HEK293 (cell line): ENCODE measurements at regions not wholly inside any gene's neighbourhood (a gene's known extent, or its start where the extent isn't known, plus 50 kb on each side); places are given as distances from the start of the nearest gene placed in this dataset.

Experiments used
- CTCF ChIA-PET: fragments of 350-600 bp; formaldehyde crosslinking; extraction: SDS; loops from one replicate; lab custom pipeline; 2021; ENCODE audit warnings: antibody characterized with exemption; lab: Yijun Ruan, JAX
- POLR2A ChIA-PET: fragments of 300-600 bp; formaldehyde crosslinking; extraction: SDS; loops from one replicate; lab custom pipeline; 2020; ENCODE audit warnings: antibody characterized with exemption, inconsistent platforms; lab: Yijun Ruan, JAX
- H3K27ac ChIP-seq: fragments of 200-500 bp; sonication (Bioruptor generic); 2 replicates; pipeline ENCODE4 v1.5.1; 2014; ENCODE audit warnings: low read depth, low read length, control low read depth, inconsistent platforms; ENCODE audit errors: extremely low read depth
- H3K36me3 ChIP-seq, 2 experiments: fragments of 200-500 bp in 1 of 2; sonication (Bioruptor generic) in 1 of 2; 1 replicate in 1 of 2; 2 replicates in 1 of 2; pipeline ENCODE4 v1.5.1; 2014 to 2017; ENCODE audit warnings: inconsistent platforms in 2 of 2, low read length in 2 of 2; ENCODE audit not compliant: control insufficient read depth in 2 of 2, insufficient read depth in 1 of 2
- H3K4me1 ChIP-seq: fragments of 200-500 bp; sonication (Bioruptor generic); 2 replicates; pipeline ENCODE4 v1.5.1; 2014; ENCODE audit warnings: mild to moderate bottlenecking, low read length, inconsistent platforms; ENCODE audit not compliant: control insufficient read depth, insufficient read depth
- H3K4me3 ChIP-seq: 2 replicates; pipeline ENCODE4 v1.5.1; 2011; ENCODE audit warnings: low read depth, mild to moderate bottlenecking, control low read depth, low read length, moderate library complexity
- H3K9me3 ChIP-seq: fragments of 200-500 bp; sonication (Bioruptor generic); 2 replicates; pipeline ENCODE4 v1.5.1; 2014; ENCODE audit warnings: low read depth, low read length, inconsistent platforms; ENCODE audit not compliant: control insufficient read depth, insufficient read depth
- FEZF1 ChIP-seq: fragments of 450-650 bp; formaldehyde crosslinking; IDR thresholded peaks from 2 replicates; pipeline ENCODE4 v1.5.1; 2016; ENCODE audit warnings: missing biosample characterization, missing genetic modification characterization
- KLF8 ChIP-seq: fragments of 450-650 bp; formaldehyde crosslinking; IDR thresholded peaks from 2 replicates; pipeline ENCODE4 v1.5.1; 2016; ENCODE audit warnings: missing biosample characterization, missing genetic modification characterization
- SCRT1 ChIP-seq: fragments of 450-650 bp; formaldehyde crosslinking; IDR thresholded peaks from 2 replicates; pipeline ENCODE4 v1.5.1; 2016; ENCODE audit warnings: missing biosample characterization, missing genetic modification characterization, borderline replicate concordance
- SCRT2 ChIP-seq: fragments of 450-650 bp; formaldehyde crosslinking; IDR thresholded peaks from 2 replicates; pipeline ENCODE4 v1.5.1; 2016; ENCODE audit warnings: missing biosample characterization, missing genetic modification characterization
- SP7 ChIP-seq: fragments of 450-650 bp; formaldehyde crosslinking; IDR thresholded peaks from 2 replicates; pipeline ENCODE4 v1.5.1; 2016; ENCODE audit warnings: missing biosample characterization, missing genetic modification characterization
- TRIM28 ChIP-seq: IDR thresholded peaks from 2 replicates; pipeline ENCODE4 v1.6.1; 2011; ENCODE audit warnings: low read length, control low read depth, borderline replicate concordance
- YY1 ChIP-seq: fragments of 450-650 bp; formaldehyde crosslinking; IDR thresholded peaks from 2 replicates; pipeline ENCODE4 v1.5.1; 2018; ENCODE audit warnings: missing biosample characterization, missing genetic modification characterization
- ZBTB21 ChIP-seq: fragments of 450-650 bp; formaldehyde crosslinking; IDR thresholded peaks from 2 replicates; pipeline ENCODE4 v1.5.1; 2017; ENCODE audit warnings: missing biosample characterization, missing genetic modification characterization
- ZBTB8A ChIP-seq: fragments of 450-650 bp; formaldehyde crosslinking; IDR thresholded peaks from 2 replicates; pipeline ENCODE4 v1.5.1; 2016; ENCODE audit warnings: missing biosample characterization, missing genetic modification characterization
- ZEB2 ChIP-seq: fragments of 450-650 bp; formaldehyde crosslinking; IDR thresholded peaks from 2 replicates; pipeline ENCODE4 v1.5.1; 2016; ENCODE audit warnings: missing biosample characterization, missing genetic modification characterization
- ZNF157 ChIP-seq: fragments of 450-650 bp; formaldehyde crosslinking; IDR thresholded peaks from 2 replicates; pipeline ENCODE4 v1.5.1; 2016; ENCODE audit warnings: missing biosample characterization, missing genetic modification characterization
- ZNF24 ChIP-seq: fragments of 450-650 bp; formaldehyde crosslinking; IDR thresholded peaks from 2 replicates; pipeline ENCODE4 v1.5.1; 2016; ENCODE audit warnings: missing biosample characterization, missing genetic modification characterization
- ZNF266 ChIP-seq: fragments of 450-650 bp; formaldehyde crosslinking; IDR thresholded peaks from 2 replicates; pipeline ENCODE4 v1.5.1; 2016; ENCODE audit warnings: missing biosample characterization, missing genetic modification characterization, low read depth
- ZNF292 ChIP-seq: fragments of 450-650 bp; formaldehyde crosslinking; IDR thresholded peaks from 2 replicates; pipeline ENCODE4 v1.5.1; 2016; ENCODE audit warnings: low read depth, missing biosample characterization, missing genetic modification characterization, borderline replicate concordance
- ZNF48 ChIP-seq: fragments of 450-650 bp; formaldehyde crosslinking; IDR thresholded peaks from 2 replicates; pipeline ENCODE4 v1.5.1; 2016; ENCODE audit warnings: missing biosample characterization, missing genetic modification characterization
- ZNF561 ChIP-seq: fragments of 450-650 bp; IDR thresholded peaks from 2 replicates; pipeline ENCODE4 v1.5.1; 2018; ENCODE audit warnings: missing biosample characterization, missing genetic modification characterization, borderline replicate concordance
- ZNF610 ChIP-seq: fragments of 450-650 bp; formaldehyde crosslinking; IDR thresholded peaks from 2 replicates; pipeline ENCODE4 v1.5.1; 2016; ENCODE audit warnings: missing biosample characterization, missing genetic modification characterization, borderline replicate concordance
- ZNF621 ChIP-seq: fragments of 450-650 bp; formaldehyde crosslinking; IDR thresholded peaks from 2 replicates; pipeline ENCODE4 v1.5.1; 2017; ENCODE audit warnings: missing biosample characterization, missing genetic modification characterization
- ZNF664 ChIP-seq: fragments of 450-650 bp; formaldehyde crosslinking; IDR thresholded peaks from 2 replicates; pipeline ENCODE4 v1.5.1; 2016; ENCODE audit warnings: missing biosample characterization, missing genetic modification characterization
- ZNF843 ChIP-seq: fragments of 450-650 bp; formaldehyde crosslinking; IDR thresholded peaks from 2 replicates; pipeline ENCODE4 v1.5.1; 2016; ENCODE audit warnings: missing biosample characterization, missing genetic modification characterization
- ZSCAN30 ChIP-seq: fragments of 450-650 bp; IDR thresholded peaks from 2 replicates; pipeline ENCODE4 v1.5.1; 2018; ENCODE audit warnings: missing biosample characterization, mild to moderate bottlenecking, missing genetic modification characterization, moderate library complexity
- ZXDB ChIP-seq: fragments of 450-650 bp; formaldehyde crosslinking; IDR thresholded peaks from 2 replicates; pipeline ENCODE4 v1.5.1; 2016; ENCODE audit warnings: missing biosample characterization, missing genetic modification characterization
- TF ChIP-seq, protein P1 (sequence below): fragments of 450-650 bp; formaldehyde crosslinking; IDR thresholded peaks from 2 replicates; pipeline ENCODE4 v1.5.1; 2017; ENCODE audit warnings: missing biosample characterization, missing genetic modification characterization
- TF ChIP-seq, protein P2 (sequence below): fragments of 450-650 bp; formaldehyde crosslinking; IDR thresholded peaks from 2 replicates; pipeline ENCODE4 v1.5.1; 2016; ENCODE audit warnings: missing biosample characterization, missing genetic modification characterization
- TF ChIP-seq, protein P3 (sequence below): fragments of 450-650 bp; IDR thresholded peaks from 2 replicates; pipeline ENCODE4 v1.5.1; 2018; ENCODE audit warnings: missing biosample characterization, mild to moderate bottlenecking, missing genetic modification characterization
- TF ChIP-seq, protein P4 (sequence below): fragments of 450-650 bp; formaldehyde crosslinking; IDR thresholded peaks from 2 replicates; pipeline ENCODE4 v1.5.1; 2017; ENCODE audit warnings: missing biosample characterization, missing genetic modification characterization
- TF ChIP-seq, protein P5 (sequence below): fragments of 450-650 bp; formaldehyde crosslinking; IDR thresholded peaks from 2 replicates; pipeline ENCODE4 v1.5.1; 2016; ENCODE audit warnings: missing biosample characterization, missing genetic modification characterization
- TF ChIP-seq, protein P6 (sequence below): fragments of 450-650 bp; formaldehyde crosslinking; IDR thresholded peaks from 2 replicates; pipeline ENCODE4 v1.5.1; 2016; ENCODE audit warnings: missing biosample characterization, missing genetic modification characterization

DNA sequence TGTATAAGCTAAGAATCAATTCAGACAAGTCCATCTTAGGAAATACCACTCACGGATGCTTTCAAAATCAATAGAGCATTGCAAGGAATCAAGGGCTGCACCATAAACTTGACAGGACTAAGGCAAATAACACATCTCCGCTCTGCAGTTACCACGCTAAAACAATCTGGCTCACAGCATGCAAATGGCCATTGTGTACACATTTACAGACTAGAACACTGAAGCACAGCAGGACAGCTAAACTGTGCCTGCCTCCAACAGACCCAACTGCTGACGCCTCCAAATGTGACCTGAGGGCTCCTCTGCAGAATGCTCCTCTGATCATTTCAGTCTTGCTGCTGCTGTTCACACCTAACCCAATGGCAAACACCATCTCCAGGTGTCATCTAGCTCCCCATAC lies 104.3 kb downstream of the MEX3B start (continued):
- TF ChIP-seq ZEB2 (peak; percentile 49; the same call in 1 of the 2 replicates), SCRT2 (tag by site-specific recombination) (peak; percentile 97), ZNF610 (peak; percentile 58; the same call in 1 of the 2 replicates), ZBTB8A (tag by site-specific recombination) (peak; percentile 58), ZNF48 (tag by site-specific recombination) (no peak), SP7 (tag by site-specific recombination) (peak; percentile 91), YY1 (tag by site-specific recombination) (no peak; the same call in 1 of the 2 replicates), ZNF843 (tag by site-specific recombination) (peak; percentile 85), SCRT1 (peak; percentile 97), TRIM28 (peak; percentile 36; the same call in 1 of the 2 replicates), ZNF24 (tag by site-specific recombination) (peak; percentile 41; the same call in 1 of the 2 replicates), ZNF266 (tag by site-specific recombination) (no peak), ZSCAN30 (tag by site-specific recombination) (peak; percentile 87), ZNF561 (tag by site-specific recombination) (peak; percentile 30; the same call in 1 of the 2 replicates)
- TF ChIP-seq, protein P1, sequence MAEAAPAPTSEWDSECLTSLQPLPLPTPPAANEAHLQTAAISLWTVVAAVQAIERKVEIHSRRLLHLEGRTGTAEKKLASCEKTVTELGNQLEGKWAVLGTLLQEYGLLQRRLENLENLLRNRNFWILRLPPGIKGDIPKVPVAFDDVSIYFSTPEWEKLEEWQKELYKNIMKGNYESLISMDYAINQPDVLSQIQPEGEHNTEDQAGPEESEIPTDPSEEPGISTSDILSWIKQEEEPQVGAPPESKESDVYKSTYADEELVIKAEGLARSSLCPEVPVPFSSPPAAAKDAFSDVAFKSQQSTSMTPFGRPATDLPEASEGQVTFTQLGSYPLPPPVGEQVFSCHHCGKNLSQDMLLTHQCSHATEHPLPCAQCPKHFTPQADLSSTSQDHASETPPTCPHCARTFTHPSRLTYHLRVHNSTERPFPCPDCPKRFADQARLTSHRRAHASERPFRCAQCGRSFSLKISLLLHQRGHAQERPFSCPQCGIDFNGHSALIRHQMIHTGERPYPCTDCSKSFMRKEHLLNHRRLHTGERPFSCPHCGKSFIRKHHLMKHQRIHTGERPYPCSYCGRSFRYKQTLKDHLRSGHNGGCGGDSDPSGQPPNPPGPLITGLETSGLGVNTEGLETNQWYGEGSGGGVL (tag by site-specific recombination), result no peak
- TF ChIP-seq, protein P2, sequence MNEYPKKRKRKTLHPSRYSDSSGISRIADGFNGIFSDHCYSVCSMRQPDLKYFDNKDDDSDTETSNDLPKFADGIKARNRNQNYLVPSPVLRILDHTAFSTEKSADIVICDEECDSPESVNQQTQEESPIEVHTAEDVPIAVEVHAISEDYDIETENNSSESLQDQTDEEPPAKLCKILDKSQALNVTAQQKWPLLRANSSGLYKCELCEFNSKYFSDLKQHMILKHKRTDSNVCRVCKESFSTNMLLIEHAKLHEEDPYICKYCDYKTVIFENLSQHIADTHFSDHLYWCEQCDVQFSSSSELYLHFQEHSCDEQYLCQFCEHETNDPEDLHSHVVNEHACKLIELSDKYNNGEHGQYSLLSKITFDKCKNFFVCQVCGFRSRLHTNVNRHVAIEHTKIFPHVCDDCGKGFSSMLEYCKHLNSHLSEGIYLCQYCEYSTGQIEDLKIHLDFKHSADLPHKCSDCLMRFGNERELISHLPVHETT (tag by site-specific recombination), result 0 out of 2 replicates have a peak, but pooled peaks have one; percentile 23
- TF ChIP-seq, protein P3, sequence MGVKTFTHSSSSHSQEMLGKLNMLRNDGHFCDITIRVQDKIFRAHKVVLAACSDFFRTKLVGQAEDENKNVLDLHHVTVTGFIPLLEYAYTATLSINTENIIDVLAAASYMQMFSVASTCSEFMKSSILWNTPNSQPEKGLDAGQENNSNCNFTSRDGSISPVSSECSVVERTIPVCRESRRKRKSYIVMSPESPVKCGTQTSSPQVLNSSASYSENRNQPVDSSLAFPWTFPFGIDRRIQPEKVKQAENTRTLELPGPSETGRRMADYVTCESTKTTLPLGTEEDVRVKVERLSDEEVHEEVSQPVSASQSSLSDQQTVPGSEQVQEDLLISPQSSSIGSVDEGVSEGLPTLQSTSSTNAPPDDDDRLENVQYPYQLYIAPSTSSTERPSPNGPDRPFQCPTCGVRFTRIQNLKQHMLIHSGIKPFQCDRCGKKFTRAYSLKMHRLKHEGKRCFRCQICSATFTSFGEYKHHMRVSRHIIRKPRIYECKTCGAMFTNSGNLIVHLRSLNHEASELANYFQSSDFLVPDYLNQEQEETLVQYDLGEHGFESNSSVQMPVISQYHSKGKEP (tag by site-specific recombination), result peak; percentile 93
- TF ChIP-seq, protein P4, sequence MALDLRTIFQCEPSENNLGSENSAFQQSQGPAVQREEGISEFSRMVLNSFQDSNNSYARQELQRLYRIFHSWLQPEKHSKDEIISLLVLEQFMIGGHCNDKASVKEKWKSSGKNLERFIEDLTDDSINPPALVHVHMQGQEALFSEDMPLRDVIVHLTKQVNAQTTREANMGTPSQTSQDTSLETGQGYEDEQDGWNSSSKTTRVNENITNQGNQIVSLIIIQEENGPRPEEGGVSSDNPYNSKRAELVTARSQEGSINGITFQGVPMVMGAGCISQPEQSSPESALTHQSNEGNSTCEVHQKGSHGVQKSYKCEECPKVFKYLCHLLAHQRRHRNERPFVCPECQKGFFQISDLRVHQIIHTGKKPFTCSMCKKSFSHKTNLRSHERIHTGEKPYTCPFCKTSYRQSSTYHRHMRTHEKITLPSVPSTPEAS (tag by site-specific recombination), result no peak

DNA sequence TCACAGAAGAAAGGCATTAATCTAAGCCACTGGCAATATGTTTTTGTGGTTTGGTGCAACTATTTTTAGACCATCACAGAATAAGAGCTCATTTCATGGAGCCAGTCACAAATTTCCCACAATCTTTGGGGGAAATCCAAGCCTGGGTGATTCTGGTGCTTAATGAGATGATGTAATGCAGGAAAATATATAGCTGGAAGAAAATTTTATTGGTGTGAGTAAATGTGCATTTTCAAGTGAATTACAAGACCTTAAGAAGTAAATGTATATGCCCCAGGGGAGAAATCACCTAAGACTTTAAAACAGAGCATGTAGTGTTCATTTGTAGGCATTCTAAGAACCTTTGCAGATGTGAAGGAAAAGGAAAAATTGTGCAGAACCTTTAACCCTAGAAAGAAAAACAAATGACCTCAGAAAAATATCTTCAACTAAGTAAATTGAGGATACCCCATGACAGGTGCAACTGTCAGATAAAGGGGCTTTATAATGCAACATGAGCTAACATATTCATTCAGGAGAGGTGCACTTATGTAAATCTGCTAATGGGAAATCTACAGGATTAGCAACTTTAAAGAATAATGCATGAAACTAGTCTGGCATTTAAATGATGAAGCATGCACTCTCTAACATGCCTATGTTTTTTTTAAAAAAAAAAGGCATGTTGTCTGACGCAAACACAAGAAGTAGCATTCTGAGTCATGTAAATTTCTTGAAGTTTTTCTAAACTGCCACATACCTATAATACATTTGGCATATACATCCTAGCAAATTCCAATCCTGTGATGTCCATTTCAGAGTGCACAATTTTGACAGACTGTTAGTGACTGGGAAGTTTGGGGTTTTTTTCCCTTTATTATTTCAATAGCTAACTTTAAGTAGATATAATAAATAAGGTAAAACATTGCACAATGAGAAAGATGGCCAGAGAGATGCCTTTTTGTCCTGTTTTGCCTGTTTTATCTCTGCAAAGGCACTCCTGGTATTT lies 105.1 kb downstream of the MEX3B start:
- Histone ChIP-seq H3K9me3 (no peaks in the 10 kb centered on the region), H3K36me3 (no peaks in the 10 kb centered on the region), H3K4me3 (no peak overlapping the region), H3K4me1 (peaks cover 20% of the 10 kb centered on the region), H3K27ac (peak overlapping the region; percentile 54)
- CTCF ChIA-PET, result interaction anchor here (0.7 to 2.7 kb wide), 19 partner anchors 9 to 586 kb away, joined by 3 to 14 read pairs (median 3); no protein-coding TSS in a partner anchor
- POLR2A ChIA-PET, result interaction anchor here (0.6 to 1.5 kb wide), 2 partner anchors 63 to 105 kb away, joined by 3 to 15 read pairs; partner anchors contain the start of gene MEX3B
- TF ChIP-seq ZNF157 (no peak), ZNF621 (tag by site-specific recombination) (no peak), ZNF664 (tag by site-specific recombination) (no peak; the same call in 1 of the 2 replicates), ZNF292 (tag by site-specific recombination) (no peak), ZXDB (tag by site-specific recombination) (peak; percentile 88), ZBTB21 (tag by site-specific recombination) (no peak), KLF8 (tag by site-specific recombination) (peak; percentile 80), FEZF1 (tag by site-specific recombination) (peak; percentile 90)
- TF ChIP-seq, protein P5, sequence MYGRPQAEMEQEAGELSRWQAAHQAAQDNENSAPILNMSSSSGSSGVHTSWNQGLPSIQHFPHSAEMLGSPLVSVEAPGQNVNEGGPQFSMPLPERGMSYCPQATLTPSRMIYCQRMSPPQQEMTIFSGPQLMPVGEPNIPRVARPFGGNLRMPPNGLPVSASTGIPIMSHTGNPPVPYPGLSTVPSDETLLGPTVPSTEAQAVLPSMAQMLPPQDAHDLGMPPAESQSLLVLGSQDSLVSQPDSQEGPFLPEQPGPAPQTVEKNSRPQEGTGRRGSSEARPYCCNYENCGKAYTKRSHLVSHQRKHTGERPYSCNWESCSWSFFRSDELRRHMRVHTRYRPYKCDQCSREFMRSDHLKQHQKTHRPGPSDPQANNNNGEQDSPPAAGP, result no peak
- TF ChIP-seq, protein P6, sequence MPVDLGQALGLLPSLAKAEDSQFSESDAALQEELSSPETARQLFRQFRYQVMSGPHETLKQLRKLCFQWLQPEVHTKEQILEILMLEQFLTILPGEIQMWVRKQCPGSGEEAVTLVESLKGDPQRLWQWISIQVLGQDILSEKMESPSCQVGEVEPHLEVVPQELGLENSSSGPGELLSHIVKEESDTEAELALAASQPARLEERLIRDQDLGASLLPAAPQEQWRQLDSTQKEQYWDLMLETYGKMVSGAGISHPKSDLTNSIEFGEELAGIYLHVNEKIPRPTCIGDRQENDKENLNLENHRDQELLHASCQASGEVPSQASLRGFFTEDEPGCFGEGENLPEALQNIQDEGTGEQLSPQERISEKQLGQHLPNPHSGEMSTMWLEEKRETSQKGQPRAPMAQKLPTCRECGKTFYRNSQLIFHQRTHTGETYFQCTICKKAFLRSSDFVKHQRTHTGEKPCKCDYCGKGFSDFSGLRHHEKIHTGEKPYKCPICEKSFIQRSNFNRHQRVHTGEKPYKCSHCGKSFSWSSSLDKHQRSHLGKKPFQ (tag by site-specific recombination), result peak; percentile 72
